Fibroblast of villous mesenchyme (primary cell): ENCODE measurements at regions not wholly inside any gene's neighbourhood (a gene's known extent, or its start where the extent isn't known, plus 50 kb on each side); places are given as distances from the start of the nearest gene placed in this dataset.

Experiments used
- DNase-seq: peaks from one replicate; pipeline ENCODE4 v3.0.0-alpha.2; 2010; ENCODE audit warnings: low read depth
- H3K4me3 ChIP-seq: 2 replicates; pipeline ENCODE4 v1.5.1; 2011; ENCODE audit warnings: low read depth, mild to moderate bottlenecking, low read length
- CTCF ChIP-seq: IDR thresholded peaks from 2 replicates; pipeline ENCODE4 v1.5.1; 2012; ENCODE audit warnings: low read depth, mild to moderate bottlenecking, low read length; ENCODE audit not compliant: insufficient read depth

GRCh38 chr15:52866698-52867097 lies 76.6 kb upstream of the ONECUT1 start:
- H3K4me3 ChIP-seq: no peak overlapping the region
- DNase-seq: no peak
- TF ChIP-seq CTCF: no peak

- no peak for DNase-seq
- no peak overlapping the region for H3K4me3 ChIP-seq
- no peak for TF ChIP-seq CTCF
Observed at GRCh38 chr15:52862677-52863076, 72.5 kb upstream of the ONECUT1 start.

GRCh38 chr15:52858782-52859176 lies 68.6 kb upstream of the ONECUT1 start:
- TF ChIP-seq CTCF: no peak
- no peak overlapping the region for H3K4me3 ChIP-seq
- no peak for DNase-seq

- TF ChIP-seq CTCF: no peak
Observed at GRCh38 chr15:52857937-52858781, 68.0 kb upstream of the ONECUT1 start.

GRCh38 chr15:52857471-52857870 lies 67.3 kb upstream of the ONECUT1 start:
- no peak overlapping the region for H3K4me3 ChIP-seq
- no peak for TF ChIP-seq CTCF
- DNase-seq: no peak

More at GRCh38 chr15:52857937-52858781, 68.0 kb upstream of the ONECUT1 start:
- DNase-seq: no peak
- H3K4me3 ChIP-seq: no peak overlapping the region

GRCh38 chr15:52856286-52856685 lies 66.2 kb upstream of the ONECUT1 start:
- TF ChIP-seq CTCF: no peak
- no peak for DNase-seq
- no peak overlapping the region for H3K4me3 ChIP-seq

- no peak overlapping the region for H3K4me3 ChIP-seq
- DNase-seq: no peak
Observed at GRCh38 chr15:52855157-52855556, 65.0 kb upstream of the ONECUT1 start.

More at GRCh38 chr15:52855157-52855556, 65.0 kb upstream of the ONECUT1 start:
- TF ChIP-seq CTCF: no peak
